ENCODE measurements at regions not wholly inside any gene's neighbourhood (a gene's known extent, or its start where the extent isn't known, plus 50 kb on each side); places are given as distances from the start of the nearest gene placed in this dataset.

DNA sequence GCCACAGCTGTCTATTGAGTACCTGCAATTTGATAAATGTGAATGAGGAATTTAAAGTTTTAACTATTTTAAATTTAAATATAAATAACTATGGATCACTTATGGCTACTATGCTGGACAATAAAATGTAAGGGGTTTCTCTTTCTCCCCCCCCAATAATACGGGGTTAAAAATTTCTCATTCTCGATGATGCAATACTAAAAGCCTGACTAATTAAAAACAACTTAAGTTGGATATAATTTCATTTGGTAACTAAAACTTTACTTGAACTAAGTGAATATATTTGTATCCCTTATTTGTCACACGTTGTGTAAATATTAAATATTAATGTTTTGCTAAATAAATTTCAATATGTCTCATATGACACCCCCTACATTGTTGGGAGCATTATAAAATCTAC, 297.3 kb downstream of the GRB14 start:
- no peaks in the 10 kb centered on the region for H3K36me3 ChIP-seq (ENCODE audit: control insufficient read depth in 2 of 2, insufficient read depth in 2 of 2, low read length in 2 of 2)
- no peaks in the 10 kb centered on the region for H3K4me1 ChIP-seq (ENCODE audit: control insufficient read depth in 2 of 2, insufficient read depth in 2 of 2, low read length in 2 of 2)
- H3K9ac ChIP-seq (ENCODE audit: low read depth in 1 of 2, low read length in 2 of 2), result no peak overlapping the region
- no peaks in the 10 kb centered on the region for H3K27me3 ChIP-seq (ENCODE audit: control insufficient read depth in 2 of 2, insufficient read depth in 2 of 2, low read length in 2 of 2)
- no peak overlapping the region for H3K4me3 ChIP-seq (ENCODE audit: low read length in 2 of 2)
- no peak overlapping the region for H3K27ac ChIP-seq (ENCODE audit: low read depth in 2 of 2, low read length in 2 of 2)
- no peaks in the 10 kb centered on the region for H3K9me3 ChIP-seq (ENCODE audit: control insufficient read depth in 2 of 2, low read length in 2 of 2)

DNA sequence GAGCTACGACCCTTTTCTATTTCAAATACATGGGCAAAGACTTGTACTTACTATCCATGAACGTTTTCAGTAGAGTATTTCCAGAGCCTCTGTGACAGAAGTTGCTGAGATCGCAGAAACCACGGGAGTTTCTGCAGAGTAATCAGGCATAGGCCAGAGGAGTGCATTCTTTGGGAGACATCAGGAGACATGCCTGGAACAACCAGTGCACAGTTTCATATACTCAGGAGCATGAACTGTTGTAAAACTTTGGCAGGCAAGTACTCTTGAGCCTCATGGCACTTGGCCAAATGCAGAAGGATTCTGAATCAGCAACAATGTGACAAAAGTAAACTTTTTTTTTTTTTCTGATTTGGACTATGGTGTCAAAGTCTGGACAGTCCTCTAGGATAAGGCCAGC, 307.1 kb downstream of the GRB14 start:
- Histone ChIP-seq H3K9me3 (ENCODE audit: control insufficient read depth in 2 of 2, low read length in 2 of 2) (no peaks in the 10 kb centered on the region), H3K4me1 (ENCODE audit: control insufficient read depth in 2 of 2, insufficient read depth in 2 of 2, low read length in 2 of 2) (no peaks in the 10 kb centered on the region), H3K36me3 (ENCODE audit: control insufficient read depth in 2 of 2, insufficient read depth in 2 of 2, low read length in 2 of 2) (no peaks in the 10 kb centered on the region), H3K27ac (ENCODE audit: low read depth in 2 of 2, low read length in 2 of 2) (no peak overlapping the region), H3K27me3 (ENCODE audit: control insufficient read depth in 2 of 2, insufficient read depth in 2 of 2, low read length in 2 of 2) (no peaks in the 10 kb centered on the region), H3K9ac (ENCODE audit: low read depth in 1 of 2, low read length in 2 of 2) (no peak overlapping the region), H3K4me3 (ENCODE audit: low read length in 2 of 2) (no peak overlapping the region)

DNA sequence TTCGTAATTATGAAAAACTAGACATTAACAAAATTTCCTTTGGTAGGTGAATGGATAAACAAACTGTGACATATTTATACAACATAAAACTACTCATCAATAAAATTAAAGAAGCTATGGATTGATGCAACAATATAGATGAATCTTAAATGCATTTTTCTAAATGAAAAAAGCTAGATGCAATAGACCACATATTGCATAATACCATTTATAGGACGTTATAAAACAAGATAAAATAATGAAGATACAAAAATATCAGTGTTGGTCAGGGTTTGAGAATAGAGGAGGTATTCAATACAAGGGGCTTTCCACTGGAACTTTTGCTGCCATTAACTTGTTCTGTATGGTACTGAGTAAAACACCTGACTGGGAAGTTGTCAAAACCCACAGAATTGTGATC, 314.4 kb downstream of the GRB14 start:
- Histone ChIP-seq H3K4me1 (ENCODE audit: control insufficient read depth in 2 of 2, insufficient read depth in 2 of 2, low read length in 2 of 2) (no peaks in the 10 kb centered on the region), H3K9ac (ENCODE audit: low read depth in 1 of 2, low read length in 2 of 2) (no peak overlapping the region), H3K4me3 (ENCODE audit: low read length in 2 of 2) (no peak overlapping the region), H3K27ac (ENCODE audit: low read depth in 2 of 2, low read length in 2 of 2) (no peak overlapping the region), H3K36me3 (ENCODE audit: control insufficient read depth in 2 of 2, insufficient read depth in 2 of 2, low read length in 2 of 2) (no peaks in the 10 kb centered on the region), H3K27me3 (ENCODE audit: control insufficient read depth in 2 of 2, insufficient read depth in 2 of 2, low read length in 2 of 2) (no peaks in the 10 kb centered on the region), H3K9me3 (ENCODE audit: control insufficient read depth in 2 of 2, low read length in 2 of 2) (no peaks in the 10 kb centered on the region)

DNA sequence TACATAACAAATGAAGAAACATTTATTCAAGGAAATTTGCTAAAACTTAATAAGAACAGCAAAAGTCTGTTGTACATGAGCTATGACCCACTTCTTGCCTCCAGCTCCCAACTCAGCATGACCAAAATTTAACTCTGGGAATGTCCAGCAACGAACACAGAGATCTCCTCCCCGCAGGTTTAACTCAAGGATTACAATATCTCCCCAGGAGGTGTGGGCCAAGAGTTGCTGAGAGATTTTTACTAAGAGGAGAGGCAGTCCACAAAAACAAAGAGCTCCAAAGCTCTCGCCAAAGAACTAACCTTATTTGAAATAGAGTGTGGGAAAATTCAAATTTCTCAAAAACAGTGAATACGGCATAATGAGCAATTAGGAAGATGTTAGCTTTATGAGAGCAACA, 318.5 kb downstream of the GRB14 start:
- H3K9me3 ChIP-seq (ENCODE audit: control insufficient read depth in 2 of 2, low read length in 2 of 2), result no peaks in the 10 kb centered on the region
- no peak overlapping the region for H3K9ac ChIP-seq (ENCODE audit: low read depth in 1 of 2, low read length in 2 of 2)
- no peaks in the 10 kb centered on the region for H3K36me3 ChIP-seq (ENCODE audit: control insufficient read depth in 2 of 2, insufficient read depth in 2 of 2, low read length in 2 of 2)
- no peak overlapping the region for H3K27ac ChIP-seq (ENCODE audit: low read depth in 2 of 2, low read length in 2 of 2)
- H3K27me3 ChIP-seq (ENCODE audit: control insufficient read depth in 2 of 2, insufficient read depth in 2 of 2, low read length in 2 of 2), result no peaks in the 10 kb centered on the region
- H3K4me1 ChIP-seq (ENCODE audit: control insufficient read depth in 2 of 2, insufficient read depth in 2 of 2, low read length in 2 of 2), result no peaks in the 10 kb centered on the region
- no peak overlapping the region for H3K4me3 ChIP-seq (ENCODE audit: low read length in 2 of 2)

DNA sequence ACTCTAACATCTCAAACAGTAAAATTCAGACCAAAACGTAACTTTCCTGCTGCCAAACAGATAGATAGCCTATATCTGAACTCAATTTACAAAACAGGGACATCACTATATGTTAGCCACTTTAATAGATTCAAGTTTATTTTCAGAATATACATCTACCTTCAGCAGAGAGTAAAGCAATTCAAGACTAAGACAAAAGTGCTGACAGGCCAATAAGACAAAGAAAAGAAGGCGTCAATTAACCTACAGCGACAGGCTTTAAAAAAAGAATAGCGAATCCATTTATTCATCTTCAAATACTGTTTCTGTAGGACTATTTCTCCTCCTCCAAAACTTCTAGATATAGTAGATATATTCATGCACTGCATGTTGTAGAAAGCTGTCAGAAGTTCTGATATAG, 333.0 kb downstream of the GRB14 start:
- H3K36me3 ChIP-seq (ENCODE audit: control insufficient read depth in 2 of 2, insufficient read depth in 2 of 2, low read length in 2 of 2), result no peaks in the 10 kb centered on the region
- no peak overlapping the region for H3K4me3 ChIP-seq (ENCODE audit: low read length in 2 of 2)
- H3K27ac ChIP-seq (ENCODE audit: low read depth in 2 of 2, low read length in 2 of 2), result no peak overlapping the region
- no peaks in the 10 kb centered on the region for H3K27me3 ChIP-seq (ENCODE audit: control insufficient read depth in 2 of 2, insufficient read depth in 2 of 2, low read length in 2 of 2)
- H3K9me3 ChIP-seq (ENCODE audit: control insufficient read depth in 2 of 2, low read length in 2 of 2), result no peaks in the 10 kb centered on the region
- H3K4me1 ChIP-seq (ENCODE audit: control insufficient read depth in 2 of 2, insufficient read depth in 2 of 2, low read length in 2 of 2), result no peaks in the 10 kb centered on the region
- H3K9ac ChIP-seq (ENCODE audit: low read depth in 1 of 2, low read length in 2 of 2), result no peak overlapping the region

DNA sequence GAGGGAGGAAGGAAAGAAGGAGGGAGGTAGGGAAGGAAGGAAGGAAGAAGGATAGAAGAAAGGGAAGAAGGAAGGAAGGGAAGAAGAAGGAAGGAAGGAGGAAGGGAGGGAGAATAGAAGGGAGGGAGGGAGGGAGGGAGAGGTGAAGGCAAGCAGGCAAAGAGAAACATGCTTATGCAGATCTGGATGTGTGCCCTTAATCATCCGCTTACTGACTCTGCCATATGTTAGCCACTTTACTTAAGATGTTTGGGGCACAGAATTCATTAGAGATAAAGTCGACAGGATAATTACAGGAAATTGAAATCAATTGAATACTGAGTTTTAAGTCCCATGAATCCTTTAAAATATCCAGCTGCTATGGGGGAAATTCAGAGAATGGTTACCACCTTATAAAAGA, 334.2 kb downstream of the GRB14 start:
- H3K4me3 ChIP-seq (ENCODE audit: low read length in 2 of 2), result no peak overlapping the region
- no peaks in the 10 kb centered on the region for H3K9me3 ChIP-seq (ENCODE audit: control insufficient read depth in 2 of 2, low read length in 2 of 2)
- no peak overlapping the region for H3K27ac ChIP-seq (ENCODE audit: low read depth in 2 of 2, low read length in 2 of 2)
- H3K36me3 ChIP-seq (ENCODE audit: control insufficient read depth in 2 of 2, insufficient read depth in 2 of 2, low read length in 2 of 2), result no peaks in the 10 kb centered on the region
- no peaks in the 10 kb centered on the region for H3K27me3 ChIP-seq (ENCODE audit: control insufficient read depth in 2 of 2, insufficient read depth in 2 of 2, low read length in 2 of 2)
- H3K9ac ChIP-seq (ENCODE audit: low read depth in 1 of 2, low read length in 2 of 2), result no peak overlapping the region
- no peaks in the 10 kb centered on the region for H3K4me1 ChIP-seq (ENCODE audit: control insufficient read depth in 2 of 2, insufficient read depth in 2 of 2, low read length in 2 of 2)

DNA sequence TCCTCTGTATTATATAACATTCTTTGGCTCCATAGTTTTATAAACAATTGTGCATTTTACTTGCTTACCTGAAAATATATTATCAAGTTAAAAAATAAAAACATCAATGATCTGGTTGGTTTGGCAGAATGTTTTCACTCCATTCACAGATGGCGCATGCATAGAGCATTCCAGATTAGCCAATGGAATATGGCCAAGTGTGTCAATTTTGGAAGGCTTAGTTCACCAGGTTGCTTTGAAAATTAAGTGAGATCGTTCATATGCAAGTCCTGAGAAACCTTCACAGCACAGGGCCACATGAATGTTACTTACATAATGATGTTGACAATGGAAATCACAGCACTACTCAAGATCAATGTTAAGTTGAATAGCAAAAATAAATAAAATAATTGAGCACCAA, 335.7 kb downstream of the GRB14 start:
- no peak overlapping the region for H3K9ac ChIP-seq (ENCODE audit: low read depth in 1 of 2, low read length in 2 of 2)
- H3K27me3 ChIP-seq (ENCODE audit: control insufficient read depth in 2 of 2, insufficient read depth in 2 of 2, low read length in 2 of 2), result no peaks in the 10 kb centered on the region
- H3K27ac ChIP-seq (ENCODE audit: low read depth in 2 of 2, low read length in 2 of 2), result no peak overlapping the region
- H3K9me3 ChIP-seq (ENCODE audit: control insufficient read depth in 2 of 2, low read length in 2 of 2), result no peaks in the 10 kb centered on the region
- no peak overlapping the region for H3K4me3 ChIP-seq (ENCODE audit: low read length in 2 of 2)
- H3K36me3 ChIP-seq (ENCODE audit: control insufficient read depth in 2 of 2, insufficient read depth in 2 of 2, low read length in 2 of 2), result no peaks in the 10 kb centered on the region
- H3K4me1 ChIP-seq (ENCODE audit: control insufficient read depth in 2 of 2, insufficient read depth in 2 of 2, low read length in 2 of 2), result no peaks in the 10 kb centered on the region

DNA sequence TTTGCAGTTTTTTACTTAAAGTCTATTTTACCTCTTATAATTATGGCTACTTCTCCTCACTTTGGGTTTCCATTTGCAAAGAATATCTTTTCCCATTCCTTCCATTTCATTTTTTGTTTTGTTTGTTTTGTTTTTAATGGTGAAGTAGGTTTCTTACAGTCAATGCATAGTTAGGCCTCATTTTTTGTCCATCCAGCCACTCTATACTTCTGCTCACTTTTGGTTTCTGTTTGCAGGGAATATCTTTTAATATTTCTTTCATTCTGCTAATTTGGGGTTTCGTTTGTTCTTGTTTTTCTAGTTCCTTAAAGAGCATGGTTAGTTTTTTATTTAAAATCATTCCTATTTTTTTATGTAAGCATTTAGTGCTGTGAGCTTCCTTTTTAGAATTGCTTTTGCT, 339.4 kb downstream of the GRB14 start:
- Histone ChIP-seq H3K4me1 (ENCODE audit: control insufficient read depth in 2 of 2, insufficient read depth in 2 of 2, low read length in 2 of 2) (no peaks in the 10 kb centered on the region), H3K27me3 (ENCODE audit: control insufficient read depth in 2 of 2, insufficient read depth in 2 of 2, low read length in 2 of 2) (no peaks in the 10 kb centered on the region), H3K9ac (ENCODE audit: low read depth in 1 of 2, low read length in 2 of 2) (no peak overlapping the region), H3K36me3 (ENCODE audit: control insufficient read depth in 2 of 2, insufficient read depth in 2 of 2, low read length in 2 of 2) (no peaks in the 10 kb centered on the region), H3K4me3 (ENCODE audit: low read length in 2 of 2) (no peak overlapping the region), H3K27ac (ENCODE audit: low read depth in 2 of 2, low read length in 2 of 2) (no peak overlapping the region), H3K9me3 (ENCODE audit: control insufficient read depth in 2 of 2, low read length in 2 of 2) (no peaks in the 10 kb centered on the region)

DNA sequence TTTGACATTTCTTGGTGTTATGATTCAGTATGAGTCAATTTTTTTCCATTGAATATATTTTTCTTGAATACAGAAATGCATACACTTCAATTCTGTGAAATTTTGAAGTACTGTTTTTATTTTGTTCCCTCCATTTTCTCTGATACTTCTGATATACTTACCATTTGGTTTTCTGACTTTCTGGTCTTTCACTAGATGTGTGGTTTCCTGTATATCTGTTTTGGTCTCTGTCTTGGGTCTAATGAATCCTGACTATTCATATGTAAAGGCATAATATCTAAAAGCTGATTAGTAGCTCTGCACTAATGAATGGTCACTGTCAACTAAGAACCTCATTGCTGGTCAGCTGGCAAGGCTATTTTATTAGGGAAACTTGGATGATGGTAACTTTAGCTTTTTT, 345.6 kb downstream of the GRB14 start:
- no peaks in the 10 kb centered on the region for H3K36me3 ChIP-seq (ENCODE audit: control insufficient read depth in 2 of 2, insufficient read depth in 2 of 2, low read length in 2 of 2)
- H3K9ac ChIP-seq (ENCODE audit: low read depth in 1 of 2, low read length in 2 of 2), result no peak overlapping the region
- H3K27ac ChIP-seq (ENCODE audit: low read depth in 2 of 2, low read length in 2 of 2), result no peak overlapping the region
- H3K27me3 ChIP-seq (ENCODE audit: control insufficient read depth in 2 of 2, insufficient read depth in 2 of 2, low read length in 2 of 2), result no peaks in the 10 kb centered on the region
- H3K4me3 ChIP-seq (ENCODE audit: low read length in 2 of 2), result no peak overlapping the region
- no peaks in the 10 kb centered on the region for H3K9me3 ChIP-seq (ENCODE audit: control insufficient read depth in 2 of 2, low read length in 2 of 2)
- H3K4me1 ChIP-seq (ENCODE audit: control insufficient read depth in 2 of 2, insufficient read depth in 2 of 2, low read length in 2 of 2), result no peaks in the 10 kb centered on the region

DNA sequence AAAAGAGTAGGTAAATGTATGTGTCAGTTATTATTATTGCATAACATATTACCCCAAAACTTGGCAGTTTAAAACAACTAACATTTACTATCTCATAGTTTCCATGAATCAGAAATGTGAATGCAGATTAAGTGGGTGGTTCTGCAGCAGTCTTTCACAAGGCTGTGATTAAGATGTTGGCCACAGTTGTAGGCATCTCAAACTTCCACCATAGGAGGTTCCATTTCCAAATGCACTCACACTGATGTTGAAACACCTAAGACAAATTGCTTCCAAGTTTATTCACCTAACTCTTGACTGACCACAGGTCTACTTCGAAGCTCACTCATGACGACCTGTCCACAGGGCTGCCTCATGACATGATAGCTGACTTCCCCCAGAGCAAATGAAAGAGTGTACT, 360.8 kb downstream of the GRB14 start:
- Histone ChIP-seq H3K27ac (ENCODE audit: low read depth in 2 of 2, low read length in 2 of 2) (no peak overlapping the region), H3K4me1 (ENCODE audit: control insufficient read depth in 2 of 2, insufficient read depth in 2 of 2, low read length in 2 of 2) (no peaks in the 10 kb centered on the region), H3K36me3 (ENCODE audit: control insufficient read depth in 2 of 2, insufficient read depth in 2 of 2, low read length in 2 of 2) (no peaks in the 10 kb centered on the region), H3K27me3 (ENCODE audit: control insufficient read depth in 2 of 2, insufficient read depth in 2 of 2, low read length in 2 of 2) (no peaks in the 10 kb centered on the region), H3K4me3 (ENCODE audit: low read length in 2 of 2) (no peak overlapping the region), H3K9me3 (ENCODE audit: control insufficient read depth in 2 of 2, low read length in 2 of 2) (no peaks in the 10 kb centered on the region), H3K9ac (ENCODE audit: low read depth in 1 of 2, low read length in 2 of 2) (no peak overlapping the region)

DNA sequence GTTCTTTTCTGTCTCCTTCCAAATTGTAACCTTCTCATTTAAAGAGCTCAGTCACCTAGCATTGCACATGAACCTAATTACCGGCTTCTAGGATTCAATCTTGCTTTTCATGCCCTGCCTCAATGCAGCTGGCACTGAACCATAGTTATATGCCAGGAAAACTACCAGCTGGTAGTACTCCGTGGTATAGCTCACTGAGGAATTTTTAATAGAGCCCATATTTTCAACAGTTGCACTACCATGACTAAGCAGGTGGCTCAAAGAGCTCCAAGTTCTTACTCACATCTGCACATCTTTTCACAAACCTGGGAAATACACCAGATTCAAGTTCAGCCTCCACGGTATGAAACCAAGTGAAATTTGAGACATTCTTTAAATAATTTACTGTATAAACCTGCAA, 363.5 kb downstream of the GRB14 start:
- no peaks in the 10 kb centered on the region for H3K9me3 ChIP-seq (ENCODE audit: control insufficient read depth in 2 of 2, low read length in 2 of 2)

More for the DNA sequence above, 363.5 kb downstream of the GRB14 start:
- Histone ChIP-seq H3K27ac (ENCODE audit: low read depth in 2 of 2, low read length in 2 of 2) (no peak overlapping the region), H3K4me3 (ENCODE audit: low read length in 2 of 2) (no peak overlapping the region), H3K36me3 (ENCODE audit: control insufficient read depth in 2 of 2, insufficient read depth in 2 of 2, low read length in 2 of 2) (no peaks in the 10 kb centered on the region), H3K27me3 (ENCODE audit: control insufficient read depth in 2 of 2, insufficient read depth in 2 of 2, low read length in 2 of 2) (no peaks in the 10 kb centered on the region), H3K4me1 (ENCODE audit: control insufficient read depth in 2 of 2, insufficient read depth in 2 of 2, low read length in 2 of 2) (no peaks in the 10 kb centered on the region), H3K9ac (ENCODE audit: low read depth in 1 of 2, low read length in 2 of 2) (no peak overlapping the region)
